Upper lobe of left lung (tissue), 6 donors: ENCODE measurements at regions not wholly inside any gene's neighbourhood (a gene's known extent, or its start where the extent isn't known, plus 50 kb on each side); places are given as distances from the start of the nearest gene placed in this dataset.

Experiments used
- ATAC-seq, 2 donors: fragments of 200-7000 bp; cut with Tn5 transposase; one replicate each; pipeline ENCODE4 v1.9.1; 2022; ENCODE audit warnings: mild to moderate bottlenecking in 2 of 2, moderate library complexity in 2 of 2; ENCODE audit not compliant: low FRiP score in 2 of 2
- DNase-seq, 2 donors: peaks; one replicate each; pipeline ENCODE4 v3.0.0-alpha.2; 2019 to 2020
- H3K27ac ChIP-seq, 4 donors: fragments of 200-600 bp; sonication (generic); one replicate each; pipeline ENCODE4 v1.5.1; 2016 to 2019
- H3K27me3 ChIP-seq, 4 donors: fragments of 200-600 bp; sonication (generic); one replicate each; pipeline ENCODE4 v1.5.1; 2017 to 2019
- H3K36me3 ChIP-seq, 4 donors: fragments of 200-600 bp; sonication (generic); one replicate each; pipeline ENCODE4 v1.5.1; 2016 to 2019
- H3K4me1 ChIP-seq, 4 donors: fragments of 200-600 bp; sonication (generic); one replicate each; pipeline ENCODE4 v1.5.1; 2018 to 2019
- H3K4me3 ChIP-seq, 4 donors: fragments of 200-600 bp; sonication (generic); one replicate each; pipeline ENCODE4 v1.5.1; 2017 to 2019; ENCODE audit warnings: mild to moderate bottlenecking in 2 of 4, moderate library complexity in 1 of 4
- H3K9me3 ChIP-seq, 4 donors: fragments of 200-600 bp; sonication (generic); one replicate each; pipeline ENCODE4 v1.5.1; 2018 to 2019
- CTCF ChIP-seq, 6 experiments: fragments of 450-650 bp in 4 of 6; fragments of 200-600 bp in 2 of 6; sonication (generic) in 2 of 6; IDR thresholded peaks; one replicate each; pipeline ENCODE4 v1.5.1; 2016 to 2019; ENCODE audit warnings: antibody characterized with exemption in 6 of 6
- EP300 ChIP-seq, 4 donors: sonication (generic); formaldehyde crosslinking; IDR thresholded peaks; one replicate each; pipeline ENCODE4 v1.5.1; 2017; ENCODE audit warnings: antibody characterized with exemption in 4 of 4, control low read depth in 2 of 4
- POLR2A ChIP-seq, 4 donors: fragments of 450-650 bp; IDR thresholded peaks; one replicate each; pipeline ENCODE4 v1.5.1; 2016 to 2017; ENCODE audit warnings: antibody characterized with exemption in 4 of 4, mild to moderate bottlenecking in 2 of 4
- POLR2AphosphoS5 ChIP-seq, 2 donors: sonication (generic); formaldehyde crosslinking; IDR thresholded peaks; one replicate each; pipeline ENCODE4 v1.5.1; 2017; ENCODE audit warnings: antibody characterized with exemption in 2 of 2
- WGBS, 2 donors: methylation state at CpG; one replicate each; pipeline ENCODE4 v1.1.5; 2017 to 2018; 5-methylcytosine and 5-hydroxymethylcytosine counted together
- small RNA-seq, 4 donors: library from RNA; depleted of rRNA; stranded (forward); fragments of <200 nt; gene quantifications; one replicate each; pipeline ENCODE3, GENCODE V24; 2016
- donor health status: DM: no; HTN: no; CAD: no; lungs with moderate emphysema.
- donor health status: DM: no; HTN: yes; CAD: no; lungs with severe emphysema.

- H3K36me3 ChIP-seq = no peaks in the 10 kb centered on the region
- TF ChIP-seq CTCF (IDR thresholded peaks at IDR 0.05) = no peak
- no peak for TF ChIP-seq POLR2A (IDR thresholded peaks at IDR 0.05)
- TF ChIP-seq POLR2AphosphoS5 (IDR thresholded peaks at IDR 0.05) = no peak
- TF ChIP-seq EP300 (IDR thresholded peaks at IDR 0.05) = no peak
- no peaks in the 10 kb centered on the region for H3K9me3 ChIP-seq
- DNase-seq = no peak
- no peaks in the 10 kb centered on the region for H3K4me1 ChIP-seq
- no peak overlapping the region for H3K4me3 ChIP-seq
- 72 to 74% methylated on average over 5 to 7 of the region's 7 CpGs for WGBS, 2 donors
- no peaks in the 10 kb centered on the region for H3K27me3 ChIP-seq
- ATAC-seq = no peak
- H3K27ac ChIP-seq = no peak overlapping the region
These were observed 65.5 kb upstream of the GNPDA2 start for GRCh38 chr4:44791831-44792230.

- Histone ChIP-seq H3K36me3 (no peaks in the 10 kb centered on the region), H3K4me1 (no peaks in the 10 kb centered on the region), H3K4me3 (no peak overlapping the region), H3K9me3 (peaks cover 0 to 3% (median 0%) of the 10 kb centered on the region in 4 donors), H3K27me3 (no peaks in the 10 kb centered on the region), H3K27ac (no peak overlapping the region)
- TF ChIP-seq EP300 (IDR thresholded peaks at IDR 0.05) = no peak
- no peak for TF ChIP-seq CTCF (IDR thresholded peaks at IDR 0.05)
- TF ChIP-seq POLR2AphosphoS5 (IDR thresholded peaks at IDR 0.05) = no peak
- no peak for TF ChIP-seq POLR2A (IDR thresholded peaks at IDR 0.05)
- whole genome bisulfite sequencing, 2 donors = 21 to 33% methylated on average over 1 of the region's 1 CpG
- ATAC-seq = no peak
- no peak for DNase-seq
These were observed 50.8 kb upstream of the GNPDA2 start for GRCh38 chr4:44777115-44777514.

Small RNAs in the stretch of these regions (small RNA-seq; reads per million reads assigned to genes)
- gene RNU6-931P = 0 reads per million in 4 donors
